ENCODE measurements at regions not wholly inside any gene's neighbourhood (a gene's known extent, or its start where the extent isn't known, plus 50 kb on each side); places are given as distances from the start of the nearest gene placed in this dataset.
A peak's percentile ranks its signal among the peaks of the same experiment; 100 is the strongest.

DNA sequence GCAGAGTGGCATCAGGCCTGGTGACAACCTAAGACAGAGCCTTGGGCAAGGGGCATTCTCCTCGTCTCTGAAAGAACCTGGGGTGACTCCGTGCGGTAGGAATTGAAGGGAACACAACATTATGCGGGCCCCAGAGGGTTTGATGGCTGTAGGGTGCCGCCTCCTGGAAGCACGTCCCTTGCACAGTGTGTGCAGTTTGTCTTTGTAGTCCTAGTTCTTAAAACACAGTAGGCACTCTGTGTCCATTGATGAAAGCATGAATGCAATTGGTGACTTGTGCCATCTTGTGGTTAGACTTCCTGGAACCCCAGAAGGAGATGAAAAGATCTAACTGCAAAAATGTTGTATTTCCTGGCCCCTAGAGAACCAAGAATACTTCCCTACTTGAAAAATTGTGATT is 279.8 kb downstream of the UTP18 start:
- no peak overlapping the region for H3K4me3 ChIP-seq (ENCODE audit: low read length)
- H3K27me3 ChIP-seq (ENCODE audit: low read depth, low read length), result no peaks in the 10 kb centered on the region
- H3K9ac ChIP-seq (ENCODE audit: low read length), result no peak overlapping the region
- H3K27ac ChIP-seq (ENCODE audit: low read length), result no peak overlapping the region
- TF ChIP-seq, protein P1, sequence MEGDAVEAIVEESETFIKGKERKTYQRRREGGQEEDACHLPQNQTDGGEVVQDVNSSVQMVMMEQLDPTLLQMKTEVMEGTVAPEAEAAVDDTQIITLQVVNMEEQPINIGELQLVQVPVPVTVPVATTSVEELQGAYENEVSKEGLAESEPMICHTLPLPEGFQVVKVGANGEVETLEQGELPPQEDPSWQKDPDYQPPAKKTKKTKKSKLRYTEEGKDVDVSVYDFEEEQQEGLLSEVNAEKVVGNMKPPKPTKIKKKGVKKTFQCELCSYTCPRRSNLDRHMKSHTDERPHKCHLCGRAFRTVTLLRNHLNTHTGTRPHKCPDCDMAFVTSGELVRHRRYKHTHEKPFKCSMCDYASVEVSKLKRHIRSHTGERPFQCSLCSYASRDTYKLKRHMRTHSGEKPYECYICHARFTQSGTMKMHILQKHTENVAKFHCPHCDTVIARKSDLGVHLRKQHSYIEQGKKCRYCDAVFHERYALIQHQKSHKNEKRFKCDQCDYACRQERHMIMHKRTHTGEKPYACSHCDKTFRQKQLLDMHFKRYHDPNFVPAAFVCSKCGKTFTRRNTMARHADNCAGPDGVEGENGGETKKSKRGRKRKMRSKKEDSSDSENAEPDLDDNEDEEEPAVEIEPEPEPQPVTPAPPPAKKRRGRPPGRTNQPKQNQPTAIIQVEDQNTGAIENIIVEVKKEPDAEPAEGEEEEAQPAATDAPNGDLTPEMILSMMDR (IDR thresholded peaks at IDR 0.05; ENCODE audit: low read depth, low read length), result 0 out of 2 replicates have a peak, but pooled peaks have one; percentile 7
- TF ChIP-seq EZH2phosphoT487 (IDR thresholded peaks at IDR 0.05; ENCODE audit: low read depth), result no peak
- no peaks in the 10 kb centered on the region for H4K20me1 ChIP-seq (ENCODE audit: insufficient read depth, low read length)
- no peak overlapping the region for H3K4me2 ChIP-seq (ENCODE audit: low read length)
- H2AFZ ChIP-seq (ENCODE audit: low read depth, low read length), result no peak overlapping the region
- H3K4me1 ChIP-seq (ENCODE audit: low read length), result no peaks in the 10 kb centered on the region
- no peaks in the 10 kb centered on the region for H3K79me2 ChIP-seq (ENCODE audit: low read length)
- H3K9me3 ChIP-seq (ENCODE audit: insufficient read depth, low read length), result no peaks in the 10 kb centered on the region
- H3K36me3 ChIP-seq (replicated peaks; ENCODE audit: low read depth, low read length), result no peaks in the 10 kb centered on the region

DNA sequence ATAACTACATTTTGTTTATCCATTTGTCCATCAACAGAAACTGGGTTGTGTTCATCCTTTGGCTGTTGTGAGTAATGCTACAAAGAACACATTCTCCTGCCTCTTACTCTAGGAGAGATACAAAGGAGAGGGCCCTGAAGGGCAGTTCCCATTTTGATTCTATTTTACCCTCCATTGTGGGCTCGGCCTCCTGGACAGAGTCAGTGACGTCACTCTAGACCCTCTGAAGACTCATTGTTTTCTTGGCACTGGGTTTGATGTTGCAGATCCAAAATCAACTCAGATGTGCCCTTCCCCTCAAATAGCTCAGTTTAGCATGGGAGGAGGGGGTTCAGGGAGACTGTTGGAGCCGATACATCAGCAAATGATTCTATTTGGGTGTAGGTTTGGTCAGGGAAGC is 280.9 kb downstream of the UTP18 start:
- no peak overlapping the region for H2AFZ ChIP-seq (ENCODE audit: low read depth, low read length)

DNA sequence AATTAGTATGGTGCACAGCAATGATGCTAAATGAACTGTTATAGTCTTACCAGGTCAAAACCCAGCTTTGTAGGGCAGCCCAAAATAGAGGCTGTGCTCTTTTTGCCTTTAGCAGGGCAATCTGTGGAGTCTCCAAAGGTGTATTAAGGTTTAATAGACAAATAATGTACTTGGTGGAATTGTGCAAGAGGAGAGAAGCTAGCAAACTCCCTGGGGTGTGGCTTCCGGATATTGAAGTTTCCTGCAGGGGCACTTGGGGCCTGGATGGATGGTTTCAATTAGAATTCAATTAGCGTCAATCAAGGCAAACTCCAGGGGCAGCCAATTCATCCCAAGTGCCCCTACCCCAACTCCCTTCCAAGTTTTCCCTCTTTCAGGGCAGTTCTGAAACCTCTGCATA is 285.8 kb downstream of the UTP18 start:
- H3K4me1 ChIP-seq (ENCODE audit: low read length), result no peaks in the 10 kb centered on the region
- H2AFZ ChIP-seq (ENCODE audit: low read depth, low read length), result no peak overlapping the region
- H3K4me3 ChIP-seq (ENCODE audit: low read length), result no peak overlapping the region
- no peak for TF ChIP-seq EZH2phosphoT487 (IDR thresholded peaks at IDR 0.05; ENCODE audit: low read depth)
- TF ChIP-seq, protein P1 (IDR thresholded peaks at IDR 0.05; ENCODE audit: low read depth, low read length), result no peak
- no peaks in the 10 kb centered on the region for H3K79me2 ChIP-seq (ENCODE audit: low read length)
- H3K4me2 ChIP-seq (ENCODE audit: low read length), result no peak overlapping the region
- H3K9me3 ChIP-seq (ENCODE audit: insufficient read depth, low read length), result no peaks in the 10 kb centered on the region
- no peak overlapping the region for H3K9ac ChIP-seq (ENCODE audit: low read length)
- no peak overlapping the region for H3K27ac ChIP-seq (ENCODE audit: low read length)
- H3K27me3 ChIP-seq (ENCODE audit: low read depth, low read length), result no peaks in the 10 kb centered on the region
- H3K36me3 ChIP-seq (replicated peaks; ENCODE audit: low read depth, low read length), result no peaks in the 10 kb centered on the region
- H4K20me1 ChIP-seq (ENCODE audit: insufficient read depth, low read length), result no peaks in the 10 kb centered on the region

More for the DNA sequence above, 280.9 kb downstream of the UTP18 start:
- TF ChIP-seq EZH2phosphoT487 (IDR thresholded peaks at IDR 0.05; ENCODE audit: low read depth), result no peak
- TF ChIP-seq, protein P1 (IDR thresholded peaks at IDR 0.05; ENCODE audit: low read depth, low read length), result no peak
- Histone ChIP-seq H3K4me3 (ENCODE audit: low read length) (no peak overlapping the region), H3K27me3 (ENCODE audit: low read depth, low read length) (no peaks in the 10 kb centered on the region), H3K79me2 (ENCODE audit: low read length) (no peaks in the 10 kb centered on the region), H3K9me3 (ENCODE audit: insufficient read depth, low read length) (no peaks in the 10 kb centered on the region), H3K9ac (ENCODE audit: low read length) (no peak overlapping the region), H3K4me1 (ENCODE audit: low read length) (no peaks in the 10 kb centered on the region), H3K36me3 (replicated peaks; ENCODE audit: low read depth, low read length) (no peaks in the 10 kb centered on the region), H3K4me2 (ENCODE audit: low read length) (no peak overlapping the region), H3K27ac (ENCODE audit: low read length) (no peak overlapping the region), H4K20me1 (ENCODE audit: insufficient read depth, low read length) (no peaks in the 10 kb centered on the region)

DNA sequence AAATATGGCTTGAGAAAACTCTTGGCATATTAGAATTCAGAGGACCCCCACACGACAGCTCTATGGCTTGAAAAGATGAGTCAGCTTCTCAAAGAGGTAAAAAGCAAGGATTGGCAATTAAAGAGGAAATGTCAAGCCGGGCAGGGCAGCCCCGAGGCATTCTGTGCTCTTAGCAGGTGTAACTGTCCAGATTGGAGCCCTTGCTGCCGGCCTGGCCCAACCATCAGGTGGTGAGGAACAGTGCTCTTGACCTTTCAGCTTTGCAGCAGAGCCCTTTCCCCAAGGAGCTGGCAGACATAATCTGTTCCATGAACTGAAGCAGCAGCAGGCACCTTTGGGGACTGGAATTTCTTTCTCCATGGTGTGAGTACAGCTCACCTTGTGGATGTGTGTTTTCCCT is 287.8 kb downstream of the UTP18 start:
- no peak for TF ChIP-seq EZH2phosphoT487 (IDR thresholded peaks at IDR 0.05; ENCODE audit: low read depth)
- TF ChIP-seq, protein P1 (IDR thresholded peaks at IDR 0.05; ENCODE audit: low read depth, low read length), result no peak
- no peak overlapping the region for H3K27ac ChIP-seq (ENCODE audit: low read length)
- no peaks in the 10 kb centered on the region for H3K27me3 ChIP-seq (ENCODE audit: low read depth, low read length)
- no peak overlapping the region for H3K4me2 ChIP-seq (ENCODE audit: low read length)
- no peak overlapping the region for H3K4me3 ChIP-seq (ENCODE audit: low read length)
- no peak overlapping the region for H2AFZ ChIP-seq (ENCODE audit: low read depth, low read length)
- no peaks in the 10 kb centered on the region for H4K20me1 ChIP-seq (ENCODE audit: insufficient read depth, low read length)
- no peaks in the 10 kb centered on the region for H3K4me1 ChIP-seq (ENCODE audit: low read length)
- no peak overlapping the region for H3K9ac ChIP-seq (ENCODE audit: low read length)
- no peaks in the 10 kb centered on the region for H3K36me3 ChIP-seq (replicated peaks; ENCODE audit: low read depth, low read length)
- H3K9me3 ChIP-seq (ENCODE audit: insufficient read depth, low read length), result no peaks in the 10 kb centered on the region
- H3K79me2 ChIP-seq (ENCODE audit: low read length), result no peaks in the 10 kb centered on the region
